HCT116 (cell line): ENCODE measurements at regions not wholly inside any gene's neighbourhood (a gene's known extent, or its start where the extent isn't known, plus 50 kb on each side); places are given as distances from the start of the nearest gene placed in this dataset.

Source experiments
- ATAC-seq: fragments of 200-7000 bp; cut with Tn5 transposase; 2 replicates; pipeline ENCODE4 v1.9.1; 2020; ENCODE audit warnings: mild to moderate bottlenecking, moderate library complexity
- BruUV-seq: library from RNA; stranded (reverse); fragments of 400-500 nt; replicated peaks from 2 replicates; lab custom pipeline; 2021; lab: Mats Ljungman, UMichigan
- CTCF ChIA-PET: fragments of 300-600 bp; sonication (Branson Sonifier 250); formaldehyde crosslinking; loops from one replicate; lab custom pipeline; 2021; ENCODE audit warnings: antibody characterized with exemption; lab: Charles Lee
- POLR2A ChIA-PET: fragments of 300-600, 350-600 bp; sonication (Branson Sonifier 250); formaldehyde crosslinking; loops from one replicate; lab custom pipeline; 2021; ENCODE audit warnings: antibody characterized with exemption; lab: Charles Lee
- RAD21 ChIA-PET, 2 experiments: fragments of 300-600 bp; sonication (Branson Sonifier 250); formaldehyde crosslinking; loops; one replicate each; lab custom pipeline; 2023; ENCODE audit warnings: low total read pairs in 2 of 2; ENCODE audit not compliant: uncharacterized antibody in 2 of 2, unreplicated experiment in 2 of 2, low non-redundant PET in 1 of 2; lab: Charles Lee
- DNase-seq: peaks from one replicate; pipeline ENCODE4 v3.0.0-alpha.2; 2010; ENCODE audit warnings: low read depth, low spot score
- H2AFZ ChIP-seq: fragments of 200-600 bp; shearing (Covaris generic), sonication (generic); 2 replicates; pipeline ENCODE4 v1.6.1; 2017; ENCODE audit warnings: low read depth, mixed run types, mixed read lengths, antibody characterized with exemption, low read length; ENCODE audit not compliant: poor library complexity, severe bottlenecking
- H3K27ac ChIP-seq: 2 replicates; pipeline ENCODE4 v1.5.1; 2012; ENCODE audit warnings: low read depth, low read length
- H3K27me3 ChIP-seq: fragments of 200-600 bp; sonication (generic); 2 replicates; pipeline ENCODE4 v1.6.1; 2016; ENCODE audit warnings: mixed run types, low read length, mixed read lengths; ENCODE audit not compliant: insufficient read depth
- H3K36me3 ChIP-seq, 2 experiments: fragments of 200-500 bp in 1 of 2; fragments of 200-600 bp in 1 of 2; sonication (Bioruptor generic) in 1 of 2; sonication (generic) in 1 of 2; 2 replicates each; pipeline versions ENCODE4 v1.5.1 to v1.6.1; 2014 to 2016; ENCODE audit warnings: low read length in 2 of 2, inconsistent platforms in 1 of 2, mixed read lengths in 1 of 2, mixed run types in 1 of 2; ENCODE audit not compliant: insufficient read depth in 2 of 2, control insufficient read depth in 1 of 2
- H3K4me1 ChIP-seq, 2 experiments: fragments of 200-600 bp in 1 of 2; sonication (generic) in 1 of 2; 2 replicates each; pipeline versions ENCODE4 v1.5.1 to v1.6.1; 2012 to 2017; ENCODE audit warnings: low read length in 2 of 2, inconsistent platforms in 1 of 2, mild to moderate bottlenecking in 1 of 2, mixed read lengths in 1 of 2, mixed run types in 1 of 2, moderate library complexity in 1 of 2; ENCODE audit not compliant: insufficient read depth in 2 of 2, control insufficient read depth in 1 of 2
- H3K4me2 ChIP-seq: fragments of 200-600 bp; sonication (generic); 2 replicates; pipeline ENCODE4 v1.6.1; 2017; ENCODE audit warnings: mixed run types, low read length, mixed read lengths
- H3K4me3 ChIP-seq, 2 experiments: fragments of 200-600 bp in 1 of 2; sonication (generic) in 1 of 2; replicated peaks in 1 of 2; 2 replicates each; pipeline ENCODE4 v1.5.1; 2011 to 2016; ENCODE audit warnings: low read length in 2 of 2, control low read depth in 1 of 2, low read depth in 1 of 2, mild to moderate bottlenecking in 1 of 2, mixed read lengths in 1 of 2, mixed run types in 1 of 2
- H3K79me2 ChIP-seq: fragments of 200-600 bp; sonication (generic); 2 replicates; pipeline ENCODE4 v1.6.1; 2017; ENCODE audit warnings: mild to moderate bottlenecking, mixed run types, low read length, moderate library complexity, mixed read lengths; ENCODE audit not compliant: insufficient read depth
- H3K9ac ChIP-seq: fragments of 200-600 bp; sonication (generic); 2 replicates; pipeline ENCODE4 v1.6.1; 2016; ENCODE audit warnings: low read length, mixed read lengths
- H3K9me2 ChIP-seq: fragments of 200-600 bp; sonication (generic), shearing (Covaris generic); 2 replicates; pipeline ENCODE4 v1.6.1; 2017; ENCODE audit warnings: mixed run types, mild to moderate bottlenecking, moderate library complexity; ENCODE audit not compliant: insufficient read depth
- H3K9me3 ChIP-seq, 2 experiments: fragments of 200-500 bp in 1 of 2; fragments of 200-600 bp in 1 of 2; sonication (Bioruptor generic) in 1 of 2; sonication (generic) in 1 of 2; 2 replicates each; pipeline ENCODE4 v1.6.1; 2014 to 2017; ENCODE audit warnings: low read length in 2 of 2, mixed read lengths in 2 of 2, inconsistent platforms in 1 of 2, low read depth in 1 of 2, mild to moderate bottlenecking in 1 of 2, mixed run types in 1 of 2, moderate library complexity in 1 of 2; ENCODE audit not compliant: control insufficient read depth in 1 of 2, insufficient read depth in 1 of 2
- H4K20me1 ChIP-seq: fragments of 200-600 bp; sonication (generic), shearing (Covaris generic); 2 replicates; pipeline ENCODE4 v1.6.1; 2017; ENCODE audit warnings: mixed run types, mild to moderate bottlenecking, moderate library complexity; ENCODE audit not compliant: insufficient read depth
- CBX3 ChIP-seq: IDR thresholded peaks from 2 replicates; pipeline ENCODE4 v1.6.1; 2012; ENCODE audit warnings: low read depth
- CEBPB ChIP-seq: IDR thresholded peaks from 2 replicates; pipeline ENCODE4 v1.6.1; 2012; ENCODE audit warnings: low read depth
- CTCF ChIP-seq, 3 experiments: fragments of 200-600 bp in 1 of 3; sonication (generic) in 1 of 3; IDR thresholded peaks in 2 of 3; conservative IDR thresholded peaks in 1 of 3; 2 replicates each; pipeline ENCODE4 v1.5.1; 2012 to 2017; ENCODE audit warnings: low read depth in 2 of 3, low read length in 2 of 3, antibody characterized with exemption in 1 of 3, borderline replicate concordance in 1 of 3, control low read depth in 1 of 3, mild to moderate bottlenecking in 1 of 3, mixed read lengths in 1 of 3, mixed run types in 1 of 3, moderate library complexity in 1 of 3; ENCODE audit not compliant: insufficient read depth in 1 of 3
- ELF1 ChIP-seq: IDR thresholded peaks from 2 replicates; pipeline ENCODE4 v1.6.1; 2012; ENCODE audit warnings: low read depth, borderline replicate concordance
- EZH2phosphoT487 ChIP-seq: fragments of 200-600 bp; IDR thresholded peaks from 2 replicates; pipeline ENCODE4 v1.6.1; 2018; ENCODE audit warnings: antibody characterized with exemption, borderline replicate concordance
- JUND ChIP-seq: IDR thresholded peaks from 2 replicates; pipeline ENCODE4 v1.6.1; 2012
- POLR2A ChIP-seq: IDR thresholded peaks from 2 replicates; pipeline ENCODE4 v1.7.0; 2011; ENCODE audit warnings: borderline replicate concordance; ENCODE audit not compliant: insufficient read depth, insufficient read length; ENCODE audit errors: extremely low read depth
- TCF7L2 ChIP-seq: IDR thresholded peaks from 2 replicates; pipeline ENCODE4 v1.7.0; 2011; ENCODE audit warnings: borderline replicate concordance, inconsistent platforms; ENCODE audit not compliant: insufficient read depth, insufficient read length; ENCODE audit errors: extremely low read depth
- ZBTB33 ChIP-seq: IDR thresholded peaks from 2 replicates; pipeline ENCODE4 v1.6.1; 2011; ENCODE audit warnings: mild to moderate bottlenecking, low read length, moderate library complexity; ENCODE audit not compliant: insufficient replicate concordance; ENCODE audit errors: extremely low read depth
- intact Hi-C: fragments of 100-400 bp; cut with micrococcal nuclease; formaldehyde crosslinking; loops from 2 replicates; pipeline ENCODE4 v1.10.0; 2022

- no peaks in the 10 kb centered on the region for H4K20me1 ChIP-seq
- BruUV-seq = no TSS peak
- DNase-seq = no peak
- RAD21 ChIA-PET = no interaction called here
- CTCF ChIA-PET = no interaction called here
- no peaks in the 10 kb centered on the region for H3K36me3 ChIP-seq
- H3K9ac ChIP-seq = no peak overlapping the region
- POLR2A ChIA-PET = no interaction called here
- no peak overlapping the region for H2AFZ ChIP-seq
- H3K9me2 ChIP-seq = no peaks in the 10 kb centered on the region
- intact Hi-C loops = no loop called here
- H3K4me1 ChIP-seq = no peaks in the 10 kb centered on the region
- no peaks in the 10 kb centered on the region for H3K79me2 ChIP-seq
- no peak for TF ChIP-seq POLR2A
- no peak for TF ChIP-seq TCF7L2
- no peak for TF ChIP-seq JUND
- TF ChIP-seq CBX3 = no peak
- TF ChIP-seq CTCF (IDR thresholded peaks at IDR 0.05 in 2 of 3, conservative IDR thresholded peaks at IDR 0.05 in 1 of 3; ENCODE audit: borderline replicate concordance in 1 of 3, insufficient read depth in 1 of 3, low read depth in 2 of 3, low read length in 2 of 3) = no peak
- TF ChIP-seq ELF1 = no peak
- no peak for TF ChIP-seq CEBPB
- no peak for TF ChIP-seq EZH2phosphoT487
- TF ChIP-seq ZBTB33 = no peak
- no peak for ATAC-seq
- H3K4me2 ChIP-seq = no peak overlapping the region
- no peak overlapping the region for H3K4me3 ChIP-seq
- no peaks in the 10 kb centered on the region for H3K9me3 ChIP-seq
- 0 out of 2 replicates have a peak, but pooled peaks cover 4% of the 10 kb centered on the region for H3K27me3 ChIP-seq
- H3K27ac ChIP-seq = no peak overlapping the region
Measured at GRCh38 chr1:208788013-208788540, 543.9 kb upstream of the PLXNA2 start.
